K562 (cell line): ENCODE measurements at regions not wholly inside any gene's neighbourhood (a gene's known extent, or its start where the extent isn't known, plus 50 kb on each side); places are given as distances from the start of the nearest gene placed in this dataset.

Experiments used
- ATAC-seq: fragments of 200-7000 bp; cut with Tn5 transposase; 3 replicates; pipeline ENCODE4 v1.9.1; 2020; ENCODE audit warnings: moderate library complexity
- BruUV-seq: library from RNA; stranded (reverse); fragments of 400-500 nt; replicated peaks from 2 replicates; lab custom pipeline; 2021; lab: Mats Ljungman, UMichigan
- CTCF ChIA-PET: fragments of 300-600 bp; formaldehyde crosslinking; extraction: SDS; loops from one replicate; lab custom pipeline; 2021; ENCODE audit warnings: low intra/inter-chr PET ratio; lab: Yijun Ruan, JAX
- POLR2A ChIA-PET: fragments of 300-600, 350-650 bp; sonication (Branson Sonifier 250); formaldehyde crosslinking; extraction: SDS; loops from one replicate; lab custom pipeline; 2021; ENCODE audit warnings: antibody characterized with exemption, inconsistent platforms; lab: Yijun Ruan, JAX
- DNase-seq, 4 experiments: peaks; one replicate each; pipeline versions ENCODE4 v3.0.0 to v3.0.0-alpha.2; 2011 to 2018; ENCODE audit warnings: low spot score in 3 of 4, mixed read lengths in 3 of 4; ENCODE audit errors: extremely low read depth in 1 of 4
- FAIRE-seq: peaks from 2 replicates; lab custom pipeline; 2011; peaks lifted over from hg19 to GRCh38; lab: Jason Lieb, UNC
- H2AFZ ChIP-seq: 2 replicates; pipeline ENCODE4 v1.6.0; 2011; ENCODE audit warnings: low read depth, low read length, control low read depth, inconsistent platforms
- H3K27ac ChIP-seq: fragments of 200-600 bp; 3 replicates; pipeline ENCODE4 v1.8.0; 2011; ENCODE audit warnings: low read depth, mild to moderate bottlenecking, control low read depth, inconsistent platforms, low read length, moderate library complexity, mixed read lengths; ENCODE audit errors: extremely low read depth
- H3K27me3 ChIP-seq, 2 experiments: fragments of 300-600 bp in 1 of 2; 2 replicates in 1 of 2; 3 replicates in 1 of 2; pipeline versions ENCODE4 v1.6.0 to v1.8.0; 2011; ENCODE audit warnings: inconsistent platforms in 2 of 2, low read length in 2 of 2, mild to moderate bottlenecking in 1 of 2, mixed read lengths in 1 of 2, moderate library complexity in 1 of 2; ENCODE audit not compliant: control insufficient read depth in 2 of 2, insufficient read depth in 2 of 2
- H3K36me3 ChIP-seq: fragments of 300-600 bp; 3 replicates; pipeline ENCODE4 v1.8.0; 2011; ENCODE audit warnings: mild to moderate bottlenecking, low read length, inconsistent platforms; ENCODE audit not compliant: control insufficient read depth, insufficient read depth
- H3K4me1 ChIP-seq, 2 experiments: fragments of 200-600 bp in 1 of 2; replicated peaks in 1 of 2; 2 replicates in 1 of 2; 3 replicates in 1 of 2; pipeline versions ENCODE4 v1.5.1 to v1.8.0; 2011; ENCODE audit warnings: inconsistent platforms in 2 of 2, low read length in 2 of 2, mild to moderate bottlenecking in 1 of 2, mixed read lengths in 1 of 2, moderate library complexity in 1 of 2; ENCODE audit not compliant: control insufficient read depth in 2 of 2, insufficient read depth in 2 of 2
- H3K4me2 ChIP-seq: 2 replicates; pipeline ENCODE4 v1.6.1; 2011; ENCODE audit warnings: low read length, control low read depth, inconsistent platforms, mixed read lengths; ENCODE audit not compliant: insufficient read depth
- H3K4me3 ChIP-seq: fragments of 200-600 bp; sonication (generic), shearing (Covaris generic); 2 replicates; pipeline ENCODE4 v1.5.1; 2016; ENCODE audit warnings: control low read depth, inconsistent platforms
- H3K79me2 ChIP-seq: fragments of 200-600 bp; 3 replicates; pipeline ENCODE4 v1.8.0; 2011; ENCODE audit warnings: low read length, inconsistent platforms; ENCODE audit not compliant: control insufficient read depth, insufficient read depth
- H3K9ac ChIP-seq, 2 experiments: 2 replicates each; pipeline versions ENCODE4 v1.6.0 to v1.6.1; 2011; ENCODE audit warnings: low read depth in 2 of 2, low read length in 2 of 2, control low read depth in 1 of 2, inconsistent platforms in 1 of 2, mild to moderate bottlenecking in 1 of 2, mixed read lengths in 1 of 2; ENCODE audit not compliant: insufficient read depth in 1 of 2
- H3K9me1 ChIP-seq: one replicate; pipeline ENCODE4 v1.6.0; 2011; ENCODE audit warnings: inconsistent platforms, mild to moderate bottlenecking, low read length, moderate library complexity; ENCODE audit not compliant: control insufficient read depth, insufficient read depth
- H3K9me3 ChIP-seq: replicated peaks from 2 replicates; pipeline ENCODE4 v1.5.1; 2011; ENCODE audit warnings: low read depth, low read length, inconsistent platforms; ENCODE audit not compliant: control insufficient read depth, insufficient read depth
- H4K20me1 ChIP-seq: replicated peaks from 2 replicates; pipeline ENCODE4 v1.6.1; 2011; ENCODE audit warnings: low read length, inconsistent platforms, mixed read lengths; ENCODE audit not compliant: control insufficient read depth, insufficient read depth
- GATA2 ChIP-seq: sonication (generic); formaldehyde crosslinking; IDR thresholded peaks from 2 replicates; pipeline ENCODE4 v1.4.0; 2020; ENCODE audit warnings: mild to moderate bottlenecking, missing genetic modification reagents
- MAFK ChIP-seq: IDR thresholded peaks from 2 replicates; pipeline ENCODE4 v1.6.1; 2011; ENCODE audit warnings: low read length, improper control_type of control experiment
- PRPF4 ChIP-seq: fragments of 200-400 bp; formaldehyde crosslinking; IDR thresholded peaks from one replicate; pipeline ENCODE4 v1.6.1; 2017; ENCODE audit warnings: low read length, low read depth, mild to moderate bottlenecking; ENCODE audit not compliant: insufficient read depth, poor library complexity, severe bottlenecking
- PTRF ChIP-seq: fragments of 450-650 bp; IDR thresholded peaks from 2 replicates; pipeline ENCODE4 v1.6.1; 2016; ENCODE audit warnings: mild to moderate bottlenecking, missing genetic modification characterization, missing compliant biosample characterization
- TEAD4 ChIP-seq, 2 experiments: sonication (generic) in 1 of 2; formaldehyde crosslinking in 1 of 2; IDR thresholded peaks; 2 replicates each; pipeline versions ENCODE4 v1.6.1 to v1.8.0; 2012 to 2022; ENCODE audit warnings: borderline replicate concordance in 1 of 2, inconsistent platforms in 1 of 2, low read length in 1 of 2, mild to moderate bottlenecking in 1 of 2, missing genetic modification reagents in 1 of 2
- ZC3H4 ChIP-seq: sonication (generic); formaldehyde crosslinking; IDR thresholded peaks from 2 replicates; pipeline ENCODE4 v1.9.0; 2021; ENCODE audit warnings: missing genetic modification reagents, borderline replicate concordance
- ZNF175 ChIP-seq: fragments of 200-800 bp; sonication (Bioruptor generic); IDR thresholded peaks from 2 replicates; pipeline ENCODE4 v1.6.1; 2016; ENCODE audit warnings: low read depth, mild to moderate bottlenecking, missing genetic modification characterization, missing compliant biosample characterization
- WGBS: fragments of 100-300 bp; shearing (Covaris generic); methylation state at CpG from one replicate; pipeline ENCODE4 v1.1.6; 2016; ENCODE audit warnings: low coverage, mixed read lengths; ENCODE audit not compliant: insufficient coverage; ENCODE audit errors: missing lambda C conversion rate; 5-methylcytosine and 5-hydroxymethylcytosine counted together
- in situ Hi-C: fragments of 300-500 bp; cut with MboI; formaldehyde crosslinking; loops from 4 replicates; pipeline ENCODE4 v1.15.0; 2018; ENCODE audit warnings: inconsistent platforms, mixed read lengths
- intact Hi-C: fragments of 100-400 bp; cut with micrococcal nuclease; formaldehyde crosslinking; loops from 2 replicates; pipeline ENCODE4 v1.14.2; 2022

- H3K9ac ChIP-seq, result no peak overlapping the region
- no peak overlapping the region for H3K4me3 ChIP-seq
- POLR2A ChIA-PET, result no interaction called here
- H3K4me1 ChIP-seq, result no peaks in the 10 kb centered on the region
- 0 out of 2 replicates have a peak, but pooled peaks cover 2% of the 10 kb centered on the region for H3K9me3 ChIP-seq
- no peaks in the 10 kb centered on the region for H3K79me2 ChIP-seq
- intact Hi-C loops, result no loop called here
- no peaks in the 10 kb centered on the region for H3K36me3 ChIP-seq
- DNase-seq, result no peak
- ATAC-seq, result no peak
- 0% methylated on average over 3 of the region's 3 CpGs for WGBS
- H2AFZ ChIP-seq, result no peak overlapping the region
- no peak overlapping the region for H3K27ac ChIP-seq
- no peak for FAIRE-seq
- H3K4me2 ChIP-seq, result no peak overlapping the region
- no peak for TF ChIP-seq ZC3H4 (CRISPR knock-in tag)
- TF ChIP-seq GATA2, result no peak
- no peak for TF ChIP-seq PTRF
- no peak for TF ChIP-seq ZNF175 (CRISPR knock-in tag)
- TF ChIP-seq PRPF4, result no peak
- TF ChIP-seq MAFK, result no peak
- no peak for TF ChIP-seq TEAD4 (IDR thresholded peaks at IDR 0.05; ENCODE audit: low read length)
- no peak for TF ChIP-seq TEAD4 (CRISPR knock-in tag; IDR thresholded peaks at IDR 0.05; ENCODE audit: borderline replicate concordance)
- H4K20me1 ChIP-seq, result no peaks in the 10 kb centered on the region
- H3K9me1 ChIP-seq, result no peaks in the 10 kb centered on the region
- BruUV-seq, result no TSS peak
- in situ Hi-C loops, result no loop called here
- CTCF ChIA-PET, result no interaction called here
- no peaks in the 10 kb centered on the region for H3K27me3 ChIP-seq
Measured at GRCh38 chr12:88381466-88381865, 198.8 kb downstream of the KITLG start.
